Stomach (tissue), 4 donors: ENCODE measurements at regions not wholly inside any gene's neighbourhood (a gene's known extent, or its start where the extent isn't known, plus 50 kb on each side); places are given as distances from the start of the nearest gene placed in this dataset.

Experiments used
- CTCF ChIP-seq, 7 experiments: fragments of 450-650 bp in 4 of 7; fragments of 200-600 bp in 3 of 7; sonication (generic) in 3 of 7; IDR thresholded peaks; one replicate each; pipeline ENCODE4 v1.5.1; 2016 to 2019; ENCODE audit warnings: antibody characterized with exemption in 7 of 7, control low read depth in 2 of 7, mild to moderate bottlenecking in 1 of 7
- EP300 ChIP-seq: sonication (generic); formaldehyde crosslinking; IDR thresholded peaks from one replicate; pipeline ENCODE4 v1.6.1; 2017; ENCODE audit warnings: antibody characterized with exemption

GRCh38 chr16:26335236-26335853 lies 643.6 kb downstream of the HS3ST4 start:
- TF ChIP-seq CTCF (IDR thresholded peaks at IDR 0.05) (no peak), EP300 (no peak)
